ENCODE measurements at regions not wholly inside any gene's neighbourhood (a gene's known extent, or its start where the extent isn't known, plus 50 kb on each side); places are given as distances from the start of the nearest gene placed in this dataset.

DNA sequence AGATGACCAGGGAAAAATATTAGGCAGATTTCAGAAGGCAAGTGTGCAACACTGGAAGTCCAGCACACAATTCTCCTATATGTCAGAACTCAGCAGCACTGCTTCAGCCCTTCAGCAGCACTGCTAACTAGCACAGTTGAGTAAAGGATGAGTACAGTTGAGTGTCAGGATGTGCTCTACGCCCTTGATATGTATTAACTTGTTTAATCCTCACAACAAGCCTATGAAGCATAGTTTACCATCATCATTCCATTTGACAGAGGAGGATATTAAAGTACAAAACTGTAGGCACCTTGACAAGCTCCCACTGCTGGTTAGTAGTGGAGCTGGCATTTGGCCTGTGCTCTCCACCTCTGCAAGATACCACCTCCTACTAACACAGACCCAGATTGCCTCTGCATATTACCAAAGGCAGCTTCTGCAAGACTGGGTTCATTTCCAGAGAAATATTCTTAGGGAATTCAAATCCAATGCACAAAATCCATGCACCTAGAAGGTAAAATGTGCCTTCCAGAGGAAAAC, 230.8 kb downstream of the ANAPC1 start:
- Histone ChIP-seq H3K27me3 (no peaks in the 10 kb centered on the region), H3K27ac (no peak overlapping the region), H3K4me3 (ENCODE audit: low read depth in 1 of 2, low read length in 1 of 2) (no peak overlapping the region), H3K9me3 (no peaks in the 10 kb centered on the region), H3K4me1 (ENCODE audit: control insufficient read depth in 1 of 2, insufficient read depth in 1 of 2, low read depth in 1 of 2, low read length in 1 of 2) (no peaks in the 10 kb centered on the region), H3K36me3 (no peaks in the 10 kb centered on the region)
- TF ChIP-seq, protein P1, sequence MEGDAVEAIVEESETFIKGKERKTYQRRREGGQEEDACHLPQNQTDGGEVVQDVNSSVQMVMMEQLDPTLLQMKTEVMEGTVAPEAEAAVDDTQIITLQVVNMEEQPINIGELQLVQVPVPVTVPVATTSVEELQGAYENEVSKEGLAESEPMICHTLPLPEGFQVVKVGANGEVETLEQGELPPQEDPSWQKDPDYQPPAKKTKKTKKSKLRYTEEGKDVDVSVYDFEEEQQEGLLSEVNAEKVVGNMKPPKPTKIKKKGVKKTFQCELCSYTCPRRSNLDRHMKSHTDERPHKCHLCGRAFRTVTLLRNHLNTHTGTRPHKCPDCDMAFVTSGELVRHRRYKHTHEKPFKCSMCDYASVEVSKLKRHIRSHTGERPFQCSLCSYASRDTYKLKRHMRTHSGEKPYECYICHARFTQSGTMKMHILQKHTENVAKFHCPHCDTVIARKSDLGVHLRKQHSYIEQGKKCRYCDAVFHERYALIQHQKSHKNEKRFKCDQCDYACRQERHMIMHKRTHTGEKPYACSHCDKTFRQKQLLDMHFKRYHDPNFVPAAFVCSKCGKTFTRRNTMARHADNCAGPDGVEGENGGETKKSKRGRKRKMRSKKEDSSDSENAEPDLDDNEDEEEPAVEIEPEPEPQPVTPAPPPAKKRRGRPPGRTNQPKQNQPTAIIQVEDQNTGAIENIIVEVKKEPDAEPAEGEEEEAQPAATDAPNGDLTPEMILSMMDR (IDR thresholded peaks at IDR 0.05): no peak

DNA sequence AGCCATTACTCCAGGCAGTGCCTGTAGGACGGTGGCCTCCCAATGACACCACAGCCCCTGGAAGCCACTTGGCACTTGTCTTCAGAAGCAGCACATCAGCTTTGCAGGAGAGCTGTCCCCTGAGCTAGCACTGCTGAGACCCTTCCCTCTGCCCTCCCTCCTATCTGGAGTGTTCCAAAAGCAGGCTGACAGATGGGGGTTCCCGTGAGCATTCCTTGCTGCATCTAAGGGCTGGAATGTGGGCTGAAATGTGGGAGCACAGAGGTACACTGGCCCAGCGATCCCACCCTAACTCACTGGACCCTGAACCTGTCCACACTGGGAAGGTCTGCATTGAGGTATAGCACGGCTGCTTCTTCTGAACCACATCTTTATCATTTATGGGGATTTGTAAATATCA, 230.1 kb downstream of the ANAPC1 start:
- Histone ChIP-seq H3K27me3 (no peaks in the 10 kb centered on the region), H3K4me3 (ENCODE audit: low read depth in 1 of 2, low read length in 1 of 2) (no peak overlapping the region), H3K36me3 (no peaks in the 10 kb centered on the region), H3K9me3 (no peaks in the 10 kb centered on the region), H3K27ac (no peak overlapping the region), H3K4me1 (ENCODE audit: control insufficient read depth in 1 of 2, insufficient read depth in 1 of 2, low read depth in 1 of 2, low read length in 1 of 2) (peaks cover under 1% of the 10 kb centered on the region in 2 experiments)
- TF ChIP-seq, protein P1 (IDR thresholded peaks at IDR 0.05): no peak

DNA sequence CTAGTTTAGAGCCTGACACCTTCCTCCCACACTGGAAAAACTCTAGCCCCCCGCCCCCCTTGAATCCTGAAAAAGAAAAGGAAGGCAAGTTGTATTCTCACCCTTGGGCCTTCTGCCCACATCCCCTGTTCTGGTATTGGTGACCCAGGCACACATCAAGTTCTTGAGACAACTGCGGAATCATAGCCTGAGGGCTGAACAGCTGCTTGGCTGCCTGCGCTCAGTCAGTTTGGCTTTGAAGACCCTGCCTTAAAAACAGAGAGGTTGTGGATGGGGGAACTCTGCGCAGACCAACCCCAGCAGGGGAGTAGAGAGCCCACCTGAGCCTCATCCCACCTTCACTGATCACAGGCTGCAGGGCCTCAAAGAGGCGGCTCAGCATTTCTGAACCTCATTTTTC, 229.2 kb downstream of the ANAPC1 start:
- Histone ChIP-seq H3K4me1 (ENCODE audit: control insufficient read depth in 1 of 2, insufficient read depth in 1 of 2, low read depth in 1 of 2, low read length in 1 of 2) (peaks cover 8 to 10% of the 10 kb centered on the region in 2 experiments), H3K36me3 (no peaks in the 10 kb centered on the region), H3K9me3 (no peaks in the 10 kb centered on the region), H3K27me3 (no peaks in the 10 kb centered on the region), H3K4me3 (ENCODE audit: low read depth in 1 of 2, low read length in 1 of 2) (no peak overlapping the region), H3K27ac (no peak overlapping the region)
- TF ChIP-seq, protein P1 (IDR thresholded peaks at IDR 0.05): no peak

DNA sequence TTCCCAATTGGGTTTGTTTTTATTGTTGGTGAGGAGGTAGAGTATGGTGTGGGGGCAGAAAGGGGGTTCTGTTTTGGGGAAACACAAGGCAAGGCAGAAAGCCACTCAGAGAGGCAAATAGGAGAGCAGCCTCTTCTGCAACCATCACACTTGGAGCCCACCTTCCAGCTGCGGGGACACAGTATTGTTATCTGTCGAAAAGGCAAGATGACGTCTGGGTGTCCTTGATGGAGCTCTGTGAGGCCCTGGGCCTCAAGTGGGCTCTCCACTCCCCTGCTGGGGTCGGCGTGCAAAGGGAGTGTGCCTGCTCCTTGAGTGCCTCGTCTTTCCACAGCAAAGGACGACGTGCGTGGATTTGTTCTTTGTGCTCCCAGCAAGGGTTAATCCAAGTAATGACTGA, 227.6 kb downstream of the ANAPC1 start:
- Histone ChIP-seq H3K4me3 (ENCODE audit: low read depth in 1 of 2, low read length in 1 of 2) (no peak overlapping the region), H3K4me1 (ENCODE audit: control insufficient read depth in 1 of 2, insufficient read depth in 1 of 2, low read depth in 1 of 2, low read length in 1 of 2) (peaks cover 11 to 12% of the 10 kb centered on the region in 2 experiments), H3K9me3 (no peaks in the 10 kb centered on the region), H3K27ac (no peak overlapping the region), H3K36me3 (no peaks in the 10 kb centered on the region), H3K27me3 (no peaks in the 10 kb centered on the region)
- TF ChIP-seq, protein P1 (IDR thresholded peaks at IDR 0.05): no peak

DNA sequence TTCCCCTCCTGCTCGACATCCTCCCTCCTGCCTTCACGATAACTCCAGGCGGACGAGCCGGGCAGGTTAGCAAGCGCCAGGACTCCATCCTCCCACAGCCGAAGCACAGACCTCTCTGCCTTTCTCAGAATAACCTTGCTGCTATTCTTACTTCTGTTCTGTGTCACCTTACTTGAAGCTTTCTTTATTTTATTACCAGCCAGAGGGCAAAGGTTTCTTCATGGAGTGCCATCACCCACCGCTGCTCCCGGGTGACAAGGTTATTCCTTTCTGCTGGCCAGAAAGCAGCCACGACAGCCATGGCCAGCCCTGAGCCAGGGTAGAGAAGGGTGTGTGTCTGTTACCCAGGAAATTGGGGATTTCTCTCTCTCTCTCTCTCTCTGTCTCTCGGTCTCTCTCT, 227.1 kb downstream of the ANAPC1 start:
- H3K4me3 ChIP-seq (ENCODE audit: low read depth in 1 of 2, low read length in 1 of 2): no peak overlapping the region
- no peaks in the 10 kb centered on the region for H3K36me3 ChIP-seq
- TF ChIP-seq, protein P1 (IDR thresholded peaks at IDR 0.05): no peak
- H3K9me3 ChIP-seq: no peaks in the 10 kb centered on the region
- H3K27ac ChIP-seq: no peak overlapping the region
- peaks cover 11 to 12% of the 10 kb centered on the region in 2 experiments for H3K4me1 ChIP-seq (ENCODE audit: control insufficient read depth in 1 of 2, insufficient read depth in 1 of 2, low read depth in 1 of 2, low read length in 1 of 2)
- H3K27me3 ChIP-seq: no peaks in the 10 kb centered on the region

Data from neutrophil (primary cell).